ENCODE measurements at regions not wholly inside any gene's neighbourhood (a gene's known extent, or its start where the extent isn't known, plus 50 kb on each side); places are given as distances from the start of the nearest gene placed in this dataset.

GRCh38 chr14:48536318-48536717 lies 860.9 kb upstream of the MDGA2 start:
- Mint-ChIP-seq H3K4me1 (no peaks in the 10 kb centered on the region), H3K36me3 (no peaks in the 10 kb centered on the region), H3K9me3 (no peaks in the 10 kb centered on the region), H3K27me3 (ENCODE audit: insufficient read depth, low read depth) (no peaks in the 10 kb centered on the region), H3K27ac (no peak overlapping the region), H3K4me3 (no peak overlapping the region)
- no peak overlapping the region for H3K27ac ChIP-seq
- H3K27me3 ChIP-seq: no peaks in the 10 kb centered on the region
- peak; percentile 66 for DNase-seq (ENCODE audit: low spot score)
- TF ChIP-seq CTCF (IDR thresholded peaks at IDR 0.05): peak; percentile 54
- no peak for TF ChIP-seq EZH2 (IDR thresholded peaks at IDR 0.05)
- TF ChIP-seq EZH2phosphoT487 (IDR thresholded peaks at IDR 0.05): no peak
- no peak overlapping the region for H3K9ac ChIP-seq
- H3K36me3 ChIP-seq: no peaks in the 10 kb centered on the region
- H2AFZ ChIP-seq (replicated peaks): peak overlapping the region; percentile 40
- no peaks in the 10 kb centered on the region for H4K20me1 ChIP-seq (ENCODE audit: low read depth)
- H3K9me3 ChIP-seq (ENCODE audit: low read depth): no peaks in the 10 kb centered on the region
- H3K4me1 ChIP-seq: no peaks in the 10 kb centered on the region
- no peaks in the 10 kb centered on the region for H3F3A ChIP-seq (ENCODE audit: low read depth)
- H3K4me2 ChIP-seq: no peak overlapping the region
- no peaks in the 10 kb centered on the region for H3K79me2 ChIP-seq (ENCODE audit: low read depth)
- no peak overlapping the region for H3K4me3 ChIP-seq

- Histone ChIP-seq H3K4me2 (no peak overlapping the region), H3F3A (ENCODE audit: low read depth) (no peaks in the 10 kb centered on the region), H4K20me1 (ENCODE audit: low read depth) (no peaks in the 10 kb centered on the region), H3K79me2 (ENCODE audit: low read depth) (no peaks in the 10 kb centered on the region), H3K27ac (no peak overlapping the region), H3K9ac (no peak overlapping the region), H3K36me3 (no peaks in the 10 kb centered on the region), H3K27me3 (no peaks in the 10 kb centered on the region), H3K9me3 (ENCODE audit: low read depth) (no peaks in the 10 kb centered on the region), H3K4me3 (no peak overlapping the region), H3K4me1 (no peaks in the 10 kb centered on the region), H2AFZ (replicated peaks) (no peak overlapping the region)
- DNase-seq (ENCODE audit: low spot score): no peak
- Mint-ChIP-seq H3K4me3 (no peak overlapping the region), H3K4me1 (no peaks in the 10 kb centered on the region), H3K9me3 (peaks cover 2% of the 10 kb centered on the region), H3K27ac (no peak overlapping the region), H3K36me3 (no peaks in the 10 kb centered on the region), H3K27me3 (ENCODE audit: insufficient read depth, low read depth) (no peaks in the 10 kb centered on the region)
- no peak for TF ChIP-seq CTCF (IDR thresholded peaks at IDR 0.05)
- no peak for TF ChIP-seq EZH2 (IDR thresholded peaks at IDR 0.05)
- TF ChIP-seq EZH2phosphoT487 (IDR thresholded peaks at IDR 0.05): no peak
Observed at GRCh38 chr14:48527832-48528231, 852.4 kb upstream of the MDGA2 start.

GRCh38 chr14:48526307-48526706 lies 850.9 kb upstream of the MDGA2 start:
- H3K27ac Mint-ChIP-seq: no peak overlapping the region
- Histone ChIP-seq H3K4me2 (no peak overlapping the region), H3K36me3 (no peaks in the 10 kb centered on the region), H3K27me3 (no peaks in the 10 kb centered on the region), H3K79me2 (ENCODE audit: low read depth) (no peaks in the 10 kb centered on the region), H3K4me1 (no peaks in the 10 kb centered on the region), H4K20me1 (ENCODE audit: low read depth) (no peaks in the 10 kb centered on the region), H3F3A (ENCODE audit: low read depth) (no peaks in the 10 kb centered on the region), H3K27ac (no peak overlapping the region), H3K9ac (no peak overlapping the region), H3K4me3 (no peak overlapping the region), H3K9me3 (ENCODE audit: low read depth) (no peaks in the 10 kb centered on the region), H2AFZ (replicated peaks) (no peak overlapping the region)
- peaks cover 2% of the 10 kb centered on the region for H3K9me3 Mint-ChIP-seq
- no peaks in the 10 kb centered on the region for H3K27me3 Mint-ChIP-seq (ENCODE audit: insufficient read depth, low read depth)
- TF ChIP-seq EZH2phosphoT487 (IDR thresholded peaks at IDR 0.05) (no peak), EZH2 (IDR thresholded peaks at IDR 0.05) (no peak), CTCF (IDR thresholded peaks at IDR 0.05) (no peak)
- H3K36me3 Mint-ChIP-seq: no peaks in the 10 kb centered on the region
- H3K4me1 Mint-ChIP-seq: no peaks in the 10 kb centered on the region
- H3K4me3 Mint-ChIP-seq: no peak overlapping the region
- no peak for DNase-seq (ENCODE audit: low spot score)

Data from neural progenitor cell (in vitro differentiated cells).